HG03442 (cell line): ENCODE measurements at regions not wholly inside any gene's neighbourhood (a gene's known extent, or its start where the extent isn't known, plus 50 kb on each side); places are given as distances from the start of the nearest gene placed in this dataset.
"Not testable (repeated sequence)": the region's sequence is repeated elsewhere in the genome, so short reads cannot be mapped to it uniquely, and the experiment has no call there.

Source experiments
- ATAC-seq: cut with Tn5 transposase; IDR thresholded peaks from one replicate; pipeline ENCODE4 v1.9.1; 2021; ENCODE audit warnings: mild to moderate bottlenecking, moderate library complexity; ENCODE audit not compliant: unreplicated experiment

- ATAC-seq = no peak
Observed at GRCh38 chr11:87575088-87575487, 537.4 kb downstream of the TMEM135 start.

GRCh38 chr11:87574193-87574592 lies 536.5 kb downstream of the TMEM135 start:
- no peak for ATAC-seq

- no peak for ATAC-seq
Observed at GRCh38 chr11:87573708-87574107, 536.0 kb downstream of the TMEM135 start.

- ATAC-seq = no peak
Observed at GRCh38 chr11:87572881-87573280, 535.1 kb downstream of the TMEM135 start.

- ATAC-seq = no peak
Observed at GRCh38 chr11:87560352-87560751, 522.6 kb downstream of the TMEM135 start.

GRCh38 chr11:87559852-87560251 lies 522.1 kb downstream of the TMEM135 start:
- not testable (repeated sequence) for ATAC-seq

- no peak for ATAC-seq
Observed at GRCh38 chr11:87555101-87555500, 517.4 kb downstream of the TMEM135 start.

GRCh38 chr11:87548797-87549196 lies 511.1 kb downstream of the TMEM135 start:
- no peak for ATAC-seq

GRCh38 chr11:87545858-87546257 lies 508.1 kb downstream of the TMEM135 start:
- ATAC-seq = no peak

- ATAC-seq = no peak
Observed at GRCh38 chr11:87539596-87539995, 501.9 kb downstream of the TMEM135 start.

- ATAC-seq = no peak
Observed at GRCh38 chr11:87536565-87536964, 498.8 kb downstream of the TMEM135 start.

- ATAC-seq = no peak
Observed at GRCh38 chr11:87536016-87536415, 498.3 kb downstream of the TMEM135 start.

GRCh38 chr11:87535513-87535912 lies 497.8 kb downstream of the TMEM135 start:
- ATAC-seq = no peak

GRCh38 chr11:87531835-87532234 lies 494.1 kb downstream of the TMEM135 start:
- ATAC-seq = not testable (repeated sequence)

GRCh38 chr11:87529486-87529885 lies 491.8 kb downstream of the TMEM135 start:
- no peak for ATAC-seq

- no peak for ATAC-seq
Observed at GRCh38 chr11:87528752-87529151, 491.0 kb downstream of the TMEM135 start.

- no peak for ATAC-seq
Observed at GRCh38 chr11:87523276-87523675, 485.5 kb downstream of the TMEM135 start.

- no peak for ATAC-seq
Observed at GRCh38 chr11:87518266-87518665, 480.5 kb downstream of the TMEM135 start.

GRCh38 chr11:87517351-87517750 lies 479.6 kb downstream of the TMEM135 start:
- ATAC-seq = no peak

- not testable (repeated sequence) for ATAC-seq
Observed at GRCh38 chr11:87507722-87508121, 470.0 kb downstream of the TMEM135 start.

- ATAC-seq = not testable (repeated sequence)
Observed at GRCh38 chr11:87506946-87507345, 469.2 kb downstream of the TMEM135 start.

- ATAC-seq = no peak
Observed at GRCh38 chr11:87501388-87501787, 463.7 kb downstream of the TMEM135 start.

- not testable (repeated sequence) for ATAC-seq
Observed at GRCh38 chr11:87494936-87495335, 457.2 kb downstream of the TMEM135 start.

- not testable (repeated sequence) for ATAC-seq
Observed at GRCh38 chr11:87494026-87494425, 456.3 kb downstream of the TMEM135 start.
